Astrocyte of the spinal cord (primary cell): ENCODE measurements at regions not wholly inside any gene's neighbourhood (a gene's known extent, or its start where the extent isn't known, plus 50 kb on each side); places are given as distances from the start of the nearest gene placed in this dataset.

Source experiments
- DNase-seq: peaks from one replicate; pipeline ENCODE4 v3.0.0; 2011; ENCODE audit warnings: low read depth, low spot score
- H3K4me3 ChIP-seq: 2 replicates; pipeline ENCODE4 v1.5.1; 2011; ENCODE audit warnings: low read depth, mild to moderate bottlenecking, low read length, moderate library complexity
- in situ Hi-C: cut with HindIII; loops from 2 replicates; pipeline ENCODE4 v1.10.0; 2017; ENCODE audit warnings: low sequenced_read_pairs
- TF ChIP-seq, protein P1 (sequence below): IDR thresholded peaks from 2 replicates; pipeline ENCODE4 v1.5.1; 2012; ENCODE audit warnings: low read depth, mild to moderate bottlenecking, low read length, inconsistent platforms

DNA sequence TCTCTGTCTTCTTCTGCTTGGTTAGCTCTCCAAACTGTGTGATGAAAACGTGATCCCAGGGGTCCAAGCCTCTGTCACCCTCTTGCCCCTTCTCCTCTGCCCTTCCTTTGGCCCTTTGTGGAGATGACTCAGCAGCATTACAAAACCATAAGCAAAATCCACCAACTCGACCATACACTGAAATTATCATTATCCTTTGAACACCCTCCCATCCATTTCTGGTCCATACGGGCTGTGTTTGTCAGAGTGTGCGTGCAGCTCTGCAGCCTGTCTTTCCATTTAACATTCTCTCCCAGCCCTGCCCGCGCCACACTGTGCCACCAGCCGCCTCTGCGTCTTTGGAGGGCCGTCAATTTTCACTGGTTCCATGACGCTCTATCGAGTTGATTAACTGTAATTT, 69.2 kb downstream of the SLC25A47 start:
- TF ChIP-seq, protein P1, sequence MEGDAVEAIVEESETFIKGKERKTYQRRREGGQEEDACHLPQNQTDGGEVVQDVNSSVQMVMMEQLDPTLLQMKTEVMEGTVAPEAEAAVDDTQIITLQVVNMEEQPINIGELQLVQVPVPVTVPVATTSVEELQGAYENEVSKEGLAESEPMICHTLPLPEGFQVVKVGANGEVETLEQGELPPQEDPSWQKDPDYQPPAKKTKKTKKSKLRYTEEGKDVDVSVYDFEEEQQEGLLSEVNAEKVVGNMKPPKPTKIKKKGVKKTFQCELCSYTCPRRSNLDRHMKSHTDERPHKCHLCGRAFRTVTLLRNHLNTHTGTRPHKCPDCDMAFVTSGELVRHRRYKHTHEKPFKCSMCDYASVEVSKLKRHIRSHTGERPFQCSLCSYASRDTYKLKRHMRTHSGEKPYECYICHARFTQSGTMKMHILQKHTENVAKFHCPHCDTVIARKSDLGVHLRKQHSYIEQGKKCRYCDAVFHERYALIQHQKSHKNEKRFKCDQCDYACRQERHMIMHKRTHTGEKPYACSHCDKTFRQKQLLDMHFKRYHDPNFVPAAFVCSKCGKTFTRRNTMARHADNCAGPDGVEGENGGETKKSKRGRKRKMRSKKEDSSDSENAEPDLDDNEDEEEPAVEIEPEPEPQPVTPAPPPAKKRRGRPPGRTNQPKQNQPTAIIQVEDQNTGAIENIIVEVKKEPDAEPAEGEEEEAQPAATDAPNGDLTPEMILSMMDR: no peak
- H3K4me3 ChIP-seq: no peak overlapping the region
- in situ Hi-C loops: no loop called here
- DNase-seq: peak; percentile 18

DNA sequence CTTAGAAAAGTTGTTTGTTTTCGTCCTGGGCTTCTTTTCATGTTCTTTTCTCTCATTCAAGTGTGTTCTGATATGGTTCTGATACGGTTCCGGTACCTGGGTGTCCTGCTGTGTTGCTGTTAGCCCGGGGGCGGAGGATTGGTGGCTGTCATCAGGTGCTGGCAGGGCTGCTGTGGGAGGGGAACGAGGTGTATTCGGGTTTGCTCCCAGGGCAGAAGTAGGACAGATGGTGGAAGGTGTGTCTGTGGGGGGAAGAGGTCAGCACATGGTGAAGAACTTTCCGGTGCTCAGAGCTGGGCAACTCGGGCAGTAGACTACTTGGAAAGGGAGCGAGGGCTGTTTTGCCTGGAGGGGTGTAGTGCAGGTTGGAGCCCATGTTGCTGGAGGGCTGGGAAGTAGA, 70.2 kb downstream of the SLC25A47 start:
- no peak overlapping the region for H3K4me3 ChIP-seq
- DNase-seq: no peak
- in situ Hi-C loops: no loop called here
- TF ChIP-seq, protein P1: no peak

DNA sequence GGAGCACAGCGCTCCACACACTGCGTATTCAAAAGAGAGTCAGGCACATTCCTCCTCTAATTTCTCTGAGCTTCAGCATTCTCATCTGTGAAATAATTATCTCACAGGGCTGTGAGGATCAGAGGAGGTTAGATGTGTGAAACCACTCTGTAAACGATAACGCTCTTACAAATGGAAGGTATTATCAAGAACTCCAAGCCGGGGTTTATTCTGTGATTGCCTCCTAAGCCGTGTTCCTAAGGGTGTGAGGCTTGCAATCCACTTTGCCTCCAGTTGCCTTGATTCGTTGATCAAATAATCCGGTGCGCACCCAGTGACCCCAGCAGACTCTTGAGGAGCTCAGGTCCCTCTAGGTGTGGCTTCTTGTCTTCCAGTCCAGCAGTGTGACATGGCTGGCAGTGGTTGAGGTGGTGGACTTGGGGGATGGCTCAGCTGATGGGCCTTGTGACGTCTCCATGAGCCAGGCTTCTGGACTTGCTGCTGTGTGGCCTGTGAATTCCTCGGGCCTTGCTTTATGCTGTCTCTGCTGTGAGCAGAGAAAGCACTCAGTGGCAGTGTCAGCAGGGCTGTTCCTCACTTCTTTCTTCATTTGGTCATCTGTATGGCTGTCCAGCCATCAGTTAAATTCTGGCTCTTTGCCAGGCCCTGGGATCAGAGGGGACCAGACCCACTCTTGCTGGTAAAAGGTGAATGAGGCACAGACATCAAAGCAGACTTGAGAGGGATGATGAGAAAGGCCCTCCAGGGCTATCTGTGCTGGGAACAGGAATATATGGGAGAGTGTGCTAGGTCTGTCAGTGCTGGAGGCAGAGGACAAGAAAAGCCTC, 71.0 kb downstream of the SLC25A47 start:
- TF ChIP-seq, protein P1: no peak
- no peak overlapping the region for H3K4me3 ChIP-seq
- in situ Hi-C loops: no loop called here
- DNase-seq: no peak

DNA sequence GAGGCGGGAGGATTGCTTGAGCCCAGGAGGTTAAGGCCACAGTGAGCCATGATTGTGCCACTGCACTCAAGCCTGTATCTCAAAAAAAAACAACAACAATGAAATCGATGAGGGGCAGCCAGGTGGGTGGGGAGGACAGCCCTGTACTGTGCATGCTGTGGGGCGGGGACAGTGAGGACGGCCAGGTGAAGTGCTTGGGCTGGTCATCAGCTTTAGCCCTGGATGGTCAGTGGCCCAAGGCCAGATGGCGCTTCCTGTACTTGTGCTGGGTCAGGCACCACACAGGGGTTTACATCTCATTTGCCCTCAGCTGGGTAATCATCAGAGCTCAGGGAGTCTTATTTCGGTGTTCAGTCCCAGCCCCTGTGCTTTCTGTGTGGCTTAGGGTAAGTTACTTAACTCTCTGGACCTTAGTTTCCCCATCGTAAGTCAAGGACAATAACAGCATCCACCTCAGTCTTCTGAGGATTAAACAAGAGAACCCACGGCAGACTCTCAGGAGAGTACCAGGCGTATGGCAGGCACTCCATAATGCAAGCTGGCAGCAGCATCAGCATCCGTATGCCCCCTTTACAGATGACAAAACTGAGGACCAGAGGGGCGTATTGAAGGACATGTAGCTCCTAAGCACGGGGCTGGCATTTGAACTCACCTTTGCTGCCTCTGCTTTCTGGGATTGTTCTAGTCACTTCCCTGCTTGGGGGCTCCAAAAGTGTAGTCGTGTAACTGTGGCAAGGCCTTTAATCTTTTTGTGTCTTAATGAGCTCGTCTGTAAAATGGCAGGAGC, 71.9 kb downstream of the SLC25A47 start:
- no peak for DNase-seq
- in situ Hi-C loops: no loop called here
- H3K4me3 ChIP-seq: no peak overlapping the region
- TF ChIP-seq, protein P1: no peak

DNA sequence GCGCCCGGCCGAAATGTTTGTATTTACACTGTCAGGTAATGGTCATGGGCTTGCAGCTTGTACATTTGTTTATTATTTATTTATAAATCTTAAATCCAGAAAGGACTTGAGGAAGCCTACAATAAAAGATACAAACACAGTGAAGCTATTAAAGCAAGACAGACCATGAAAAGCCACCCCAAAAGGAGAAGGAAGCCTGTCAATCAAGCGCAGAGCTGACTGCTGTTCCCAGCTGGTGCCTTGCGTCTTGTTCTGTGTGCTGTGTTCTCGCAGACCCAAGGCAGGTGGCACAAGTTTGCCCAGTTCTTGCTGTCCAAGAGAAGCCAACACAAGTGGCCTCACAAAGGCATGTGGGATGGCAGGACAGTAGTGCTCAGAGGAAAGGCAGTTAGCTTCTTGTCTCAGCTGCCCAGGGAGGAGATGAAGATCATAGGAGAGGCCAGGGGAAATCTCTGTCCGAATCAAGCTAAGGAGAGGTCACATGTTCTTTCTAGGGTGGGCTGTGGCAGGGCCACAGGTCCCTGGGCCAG, 73.2 kb downstream of the SLC25A47 start:
- TF ChIP-seq, protein P1: no peak
- in situ Hi-C loops: no loop called here
- no peak overlapping the region for H3K4me3 ChIP-seq

DNA sequence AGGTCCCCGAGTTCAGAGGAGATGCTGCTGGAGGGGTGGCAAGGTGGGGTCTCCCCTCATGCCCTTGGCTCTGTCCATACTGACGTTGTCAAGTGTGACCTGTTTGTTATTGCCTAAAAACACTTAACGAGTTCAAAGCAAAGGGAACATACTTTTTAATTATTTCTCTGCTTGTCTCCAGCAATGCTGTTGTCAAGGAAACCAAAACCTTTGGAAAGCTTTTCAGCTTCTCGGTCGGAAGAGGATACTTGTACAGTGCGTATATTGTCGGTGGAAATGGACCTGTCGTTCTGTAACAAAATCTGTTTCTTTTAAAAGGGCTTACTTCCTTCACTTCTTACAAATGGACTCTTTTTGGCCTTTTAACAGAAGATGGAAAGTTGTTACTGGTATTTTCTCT, 73.9 kb downstream of the SLC25A47 start:
- TF ChIP-seq, protein P1: no peak
- in situ Hi-C loops: no loop called here
- DNase-seq: no peak
- no peak overlapping the region for H3K4me3 ChIP-seq

More for the DNA sequence above, 73.2 kb downstream of the SLC25A47 start:
- no peak for DNase-seq
